Activated T-cell treated with anti-CD3 and anti-CD28 coated beads, Interleukin-2, amount 50 U/mL, for 1 hour (primary cell): ENCODE measurements at regions not wholly inside any gene's neighbourhood (a gene's known extent, or its start where the extent isn't known, plus 50 kb on each side); places are given as distances from the start of the nearest gene placed in this dataset.
"Not testable (repeated sequence)": the region's sequence is repeated elsewhere in the genome, so short reads cannot be mapped to it uniquely, and the experiment has no call there.

Experiments used
- DNase-seq: peaks from one replicate; pipeline ENCODE4 v3.0.0-alpha.2; 2020

DNA sequence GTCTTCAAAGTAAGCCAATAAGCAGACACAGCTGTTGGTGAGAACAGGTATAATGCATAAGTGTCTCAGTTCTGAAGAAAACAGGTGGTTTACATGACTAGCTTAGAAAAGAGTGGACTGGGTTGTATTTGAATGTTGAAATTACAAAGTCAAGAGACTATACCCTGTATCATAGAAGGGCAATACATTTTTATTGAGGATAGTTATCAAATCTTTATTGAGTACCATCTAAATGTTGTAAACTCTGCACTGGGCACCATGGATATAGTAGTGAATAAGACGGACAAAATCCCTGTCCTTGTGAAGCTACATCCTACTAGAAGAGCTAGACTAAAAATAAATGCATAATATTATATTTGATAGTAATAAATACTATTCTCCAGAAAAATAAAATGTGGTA, 88.5 kb upstream of the CDC42EP3 start:
- not testable (repeated sequence) for DNase-seq

GRCh38 chr2:37760471-37760870, 89.0 kb upstream of the CDC42EP3 start:
- DNase-seq = no peak

DNA sequence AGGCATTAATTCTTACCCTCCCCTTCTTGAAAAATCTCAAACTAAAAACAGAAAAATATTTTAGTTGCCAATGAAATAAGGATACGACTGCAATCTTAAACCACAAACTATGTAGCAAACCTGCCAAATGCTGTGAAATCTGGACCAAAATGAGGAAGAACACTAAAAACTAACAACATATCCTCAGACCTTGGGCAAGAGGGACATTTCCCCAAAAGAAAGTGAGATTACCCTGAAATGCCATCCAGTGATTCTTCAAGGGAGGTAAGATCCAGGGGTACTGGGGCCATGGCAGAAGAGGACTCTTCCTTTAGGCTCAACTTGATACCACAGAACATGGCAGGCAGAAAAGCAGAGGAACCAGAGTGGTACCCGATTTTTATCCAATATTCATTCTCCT, 90.8 kb upstream of the CDC42EP3 start:
- DNase-seq = not testable (repeated sequence)

DNA sequence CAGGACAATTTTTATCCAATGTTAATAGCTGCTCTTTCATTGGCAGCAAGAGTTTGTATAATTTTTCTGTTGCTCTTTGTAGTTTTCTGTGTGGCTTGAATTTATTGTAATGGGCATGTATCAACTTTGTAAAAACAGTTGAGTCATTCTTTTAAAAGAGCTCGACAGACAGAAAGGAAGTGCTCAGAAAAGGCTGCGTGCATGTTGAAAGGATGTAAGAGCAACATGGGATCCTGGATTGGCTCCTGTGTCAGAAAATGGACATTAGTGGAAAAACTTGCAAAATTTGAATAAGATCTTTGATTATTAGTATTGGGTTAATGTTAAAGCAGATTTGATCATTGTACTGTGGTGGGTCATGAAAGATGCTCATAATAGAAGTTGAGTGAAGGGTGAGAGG, 93.3 kb upstream of the CDC42EP3 start:
- no peak for DNase-seq

DNA sequence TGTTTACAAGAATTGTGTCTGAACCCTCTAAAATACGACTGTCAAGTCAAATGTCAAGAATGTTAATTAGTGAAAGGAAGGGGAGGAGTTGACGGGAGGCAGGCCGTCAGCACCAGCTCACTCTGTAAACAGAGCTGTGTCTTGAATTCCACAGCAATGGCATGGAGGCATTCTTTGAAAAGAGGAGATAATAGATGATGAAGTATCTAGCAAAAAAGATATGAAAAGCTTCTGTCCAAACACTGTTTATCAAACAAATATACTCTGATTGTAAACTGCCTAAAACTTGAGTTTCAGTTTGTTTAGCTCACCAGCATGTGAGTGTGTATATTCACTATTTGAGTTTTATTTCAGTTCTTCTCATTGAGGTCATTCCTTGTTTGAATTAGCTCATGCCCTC, 94.7 kb upstream of the CDC42EP3 start:
- no peak for DNase-seq

DNA sequence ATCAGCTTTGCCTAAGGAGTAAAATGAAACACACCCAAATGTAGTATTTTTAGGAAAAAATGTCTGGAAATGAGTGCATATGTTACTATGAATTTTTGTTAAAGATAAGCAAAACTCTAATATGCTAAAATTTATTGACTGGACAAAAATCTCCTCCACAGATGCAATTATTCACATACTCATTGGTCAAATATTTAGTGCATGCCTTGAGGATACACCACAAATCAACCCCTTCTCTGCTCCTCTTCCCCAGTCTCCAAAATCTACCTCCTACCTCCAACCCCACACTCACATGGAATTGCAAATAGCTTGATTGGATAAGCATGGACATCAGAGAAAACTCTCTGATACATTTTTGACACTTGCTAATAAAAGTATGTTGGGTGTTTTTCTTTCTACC, 95.6 kb upstream of the CDC42EP3 start:
- no peak for DNase-seq

DNA sequence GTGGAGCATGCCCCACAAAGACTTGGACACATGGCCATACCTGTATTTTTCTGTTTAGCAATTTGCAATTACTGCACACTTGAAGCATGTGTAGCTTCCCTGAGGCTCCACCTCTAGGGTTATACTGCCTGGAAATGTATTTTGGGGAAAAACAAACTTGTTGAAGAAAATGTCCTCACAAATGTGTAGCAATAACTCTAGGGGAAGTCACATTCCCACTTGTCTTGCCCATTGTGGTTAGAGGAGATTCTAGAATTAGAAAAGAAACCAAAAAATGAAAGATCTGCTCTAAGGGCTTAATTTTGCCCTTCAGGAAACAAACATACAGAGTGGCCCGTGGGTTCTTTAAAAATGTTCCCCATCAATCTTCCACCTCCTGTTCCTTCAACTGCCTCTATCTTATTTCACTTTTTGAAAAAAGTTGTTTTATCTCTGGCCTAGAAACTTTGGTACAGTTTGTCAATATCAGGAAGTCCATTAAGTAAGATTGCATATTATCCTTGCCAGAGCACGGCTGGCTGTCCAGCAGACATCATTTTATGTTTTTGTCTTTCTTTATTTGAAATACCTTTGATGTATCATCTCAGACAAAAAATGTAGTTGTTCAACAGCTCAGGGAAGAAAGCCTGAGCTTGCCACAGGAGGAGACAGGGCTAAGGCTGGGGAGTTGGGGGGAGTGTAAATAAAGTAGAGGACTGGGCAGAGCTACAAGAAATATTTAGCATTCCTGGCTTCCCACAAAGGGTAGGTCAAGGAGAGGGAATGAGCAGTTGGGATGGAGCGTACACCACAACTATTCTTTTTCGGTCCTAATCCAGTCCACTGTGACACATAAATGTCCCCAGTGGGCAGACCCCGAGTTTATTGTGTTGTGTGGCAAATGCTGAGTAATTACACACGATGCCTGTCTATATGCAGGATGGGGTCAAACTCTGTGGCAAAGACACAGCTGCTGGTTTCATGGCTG, 96.8 kb upstream of the CDC42EP3 start:
- DNase-seq = no peak

- no peak for DNase-seq
Measured at GRCh38 chr2:37769551-37769950, 98.1 kb upstream of the CDC42EP3 start.

GRCh38 chr2:37770797-37771196, 99.4 kb upstream of the CDC42EP3 start:
- DNase-seq = no peak

DNA sequence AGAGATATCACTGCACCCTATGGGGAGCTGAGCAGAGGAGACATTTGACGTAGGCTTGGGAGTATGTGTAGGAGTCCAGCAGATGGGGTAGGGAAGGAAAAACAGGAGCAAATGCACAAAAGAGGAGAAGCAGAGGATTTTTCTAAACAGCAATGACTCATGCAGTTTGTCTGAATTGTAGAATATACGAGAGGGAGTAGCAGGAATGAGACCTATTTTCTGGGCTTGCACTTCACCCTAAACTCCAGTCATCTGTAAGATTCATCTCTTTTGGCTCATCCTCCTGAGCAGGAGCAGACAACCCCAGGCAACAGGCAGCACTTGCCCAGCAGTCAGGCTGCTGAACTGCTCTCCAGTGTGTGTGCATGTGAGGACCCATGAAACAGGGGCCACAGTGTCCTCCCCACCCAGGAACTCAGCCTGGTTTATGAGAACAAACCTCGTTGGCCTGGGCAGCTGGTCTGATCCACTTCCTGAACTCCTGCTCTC, 100.2 kb upstream of the CDC42EP3 start:
- no peak for DNase-seq

GRCh38 chr2:37773371-37774130, 102.1 kb upstream of the CDC42EP3 start:
- DNase-seq = no peak

DNA sequence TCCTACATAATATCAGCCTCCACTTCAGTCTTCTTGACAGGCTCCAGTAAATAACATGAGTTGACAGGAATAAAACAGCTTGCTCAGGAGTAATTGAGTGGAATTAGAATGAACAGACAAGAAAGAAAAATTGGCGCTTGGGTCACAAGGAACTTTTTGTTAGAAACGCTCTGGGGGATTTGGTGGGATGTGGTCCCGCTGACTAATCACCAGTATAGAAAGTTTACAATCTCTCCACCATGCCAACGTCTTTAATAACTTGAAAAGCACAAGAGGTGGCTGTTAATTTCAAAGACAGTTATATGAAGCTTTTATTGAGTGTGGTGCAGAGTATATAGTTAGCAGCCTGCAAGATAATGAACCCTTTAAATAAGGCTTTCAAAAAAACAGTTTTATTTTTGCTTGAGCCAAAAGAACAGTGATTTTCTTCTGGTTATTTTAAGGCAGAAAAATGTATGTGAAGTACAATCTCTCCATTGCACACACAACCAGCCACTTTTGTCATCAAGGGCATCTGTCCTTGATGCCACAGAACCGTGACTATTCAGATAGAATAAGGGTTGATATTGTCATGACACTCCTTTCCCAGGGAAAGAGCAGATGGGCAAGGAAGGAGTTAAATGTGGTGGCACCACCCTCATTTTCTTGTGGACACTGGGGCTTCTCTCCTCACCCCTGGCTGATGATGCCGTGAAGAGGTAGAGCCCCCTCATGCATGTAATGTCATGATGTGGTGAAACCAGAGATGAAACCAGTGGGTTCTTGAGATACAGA, 102.9 kb upstream of the CDC42EP3 start:
- DNase-seq = not testable (repeated sequence)

DNA sequence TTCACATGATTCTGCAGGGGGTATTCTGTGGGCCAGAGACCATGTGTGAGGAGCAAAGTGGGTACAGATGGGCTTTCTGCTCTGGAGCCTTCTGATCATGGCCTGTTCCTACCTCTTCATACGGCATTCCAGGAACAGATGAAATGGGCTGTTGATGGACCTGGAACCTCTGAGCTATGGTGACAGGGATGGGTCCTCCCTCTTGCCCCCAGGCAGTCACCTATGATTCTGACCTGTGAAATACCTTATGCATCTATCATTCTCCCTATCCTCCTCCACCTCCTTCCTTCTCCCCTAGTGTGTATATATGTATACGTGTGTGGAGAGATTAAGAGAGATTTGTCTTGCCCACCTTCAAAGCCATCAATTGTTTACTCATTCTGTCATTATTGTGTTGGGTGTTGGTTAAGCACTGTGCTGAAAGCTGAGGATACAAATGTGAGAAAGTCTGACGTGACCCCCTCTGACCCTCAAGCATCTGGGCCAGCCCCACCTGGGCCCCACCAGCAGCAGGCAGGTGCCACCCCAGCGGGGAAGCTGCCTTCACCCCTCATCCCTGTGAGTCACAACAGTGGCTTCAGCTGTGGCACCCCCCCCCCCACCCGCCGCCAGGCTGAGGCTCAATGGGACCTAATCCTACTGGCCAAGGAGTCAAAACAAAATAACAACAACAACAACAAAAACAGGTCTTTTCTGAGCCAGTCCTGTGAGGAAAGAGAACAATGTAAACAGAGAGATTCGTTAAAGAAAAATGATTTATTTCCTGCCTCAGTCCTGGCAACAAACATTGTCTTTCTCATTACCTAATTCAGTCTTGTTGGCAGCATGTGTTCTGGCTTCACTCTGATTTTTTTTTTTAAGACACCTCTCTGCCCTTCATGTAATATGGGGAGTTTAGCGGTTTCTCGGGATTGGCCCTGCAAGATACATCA, 103.8 kb upstream of the CDC42EP3 start:
- no peak for DNase-seq

GRCh38 chr2:37775908-37776250, 104.4 kb upstream of the CDC42EP3 start:
- DNase-seq = no peak

- no peak for DNase-seq
Measured at GRCh38 chr2:37776487-37776886, 105.0 kb upstream of the CDC42EP3 start.

DNA sequence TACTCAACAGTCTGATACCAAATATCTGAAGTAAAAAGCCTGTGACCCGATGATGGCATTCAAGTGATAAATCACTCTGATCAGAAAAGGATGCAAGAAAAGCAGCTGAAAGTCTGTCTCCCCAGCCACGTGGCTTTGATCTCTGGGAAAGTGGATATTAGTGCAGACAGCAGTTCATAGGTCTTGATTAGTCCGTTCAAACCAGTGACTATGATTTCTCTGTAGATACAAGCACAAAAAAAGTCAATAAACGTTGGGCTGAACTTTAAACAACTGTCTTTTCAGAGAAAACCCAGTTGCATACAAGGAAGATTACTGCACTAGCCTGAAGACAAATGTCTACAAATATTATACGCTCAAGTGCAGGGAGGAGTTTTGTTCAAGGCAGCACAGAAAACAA, 107.7 kb upstream of the CDC42EP3 start:
- DNase-seq = no peak

- no peak for DNase-seq
Measured at GRCh38 chr2:37779611-37780386, 108.4 kb upstream of the CDC42EP3 start.

- no peak for DNase-seq
Measured at GRCh38 chr2:37780387-37780676, 108.9 kb upstream of the CDC42EP3 start.

DNA sequence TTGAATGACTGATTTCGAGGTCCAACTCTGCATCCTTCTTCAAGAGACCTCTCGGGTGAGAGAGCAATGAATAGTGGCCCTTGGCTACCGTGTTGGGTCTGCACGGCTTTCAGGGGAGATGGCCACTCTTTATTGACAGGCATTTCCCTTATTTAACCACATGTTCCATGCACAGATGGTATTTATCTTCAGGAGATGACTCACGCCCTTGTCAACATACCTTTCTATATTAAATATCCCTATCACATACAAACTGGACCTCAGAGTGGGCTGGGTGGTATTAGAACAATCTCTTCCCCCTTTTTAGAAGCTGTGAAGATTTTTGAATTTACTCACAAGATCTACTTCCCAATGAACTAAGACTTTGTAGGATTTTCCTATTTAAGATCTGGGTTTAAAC, 109.6 kb upstream of the CDC42EP3 start:
- no peak for DNase-seq

DNA sequence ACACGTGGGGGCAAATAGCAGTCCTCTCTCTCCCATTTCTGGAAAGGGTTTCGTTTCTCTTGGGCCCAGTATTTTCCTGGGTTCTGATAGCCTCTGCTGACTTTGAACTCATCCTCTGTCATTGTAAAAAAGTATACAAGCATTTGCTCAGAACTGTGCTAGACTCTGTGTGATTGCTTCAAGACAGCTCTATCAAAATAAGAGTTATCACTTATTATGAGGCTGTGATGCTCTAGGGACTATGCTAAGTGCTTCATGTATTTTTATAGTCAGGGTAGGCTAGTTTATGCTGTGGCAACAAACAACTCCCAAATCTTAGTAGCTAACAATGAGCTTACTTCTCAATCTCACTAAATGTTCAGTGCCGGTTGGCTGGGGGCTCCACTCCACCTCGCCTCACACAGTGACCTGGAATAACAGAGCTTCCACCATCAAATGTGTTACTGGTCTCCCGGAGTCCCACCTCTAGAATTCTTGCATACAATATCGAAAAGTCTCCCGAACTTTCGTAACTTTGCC, 110.8 kb upstream of the CDC42EP3 start:
- DNase-seq = no peak

- no peak for DNase-seq
Measured at GRCh38 chr2:37782721-37783371, 111.4 kb upstream of the CDC42EP3 start.
